ENCODE measurements at regions not wholly inside any gene's neighbourhood (a gene's known extent, or its start where the extent isn't known, plus 50 kb on each side); places are given as distances from the start of the nearest gene placed in this dataset.
A peak's percentile ranks its signal among the peaks of the same experiment; 100 is the strongest.

DNA sequence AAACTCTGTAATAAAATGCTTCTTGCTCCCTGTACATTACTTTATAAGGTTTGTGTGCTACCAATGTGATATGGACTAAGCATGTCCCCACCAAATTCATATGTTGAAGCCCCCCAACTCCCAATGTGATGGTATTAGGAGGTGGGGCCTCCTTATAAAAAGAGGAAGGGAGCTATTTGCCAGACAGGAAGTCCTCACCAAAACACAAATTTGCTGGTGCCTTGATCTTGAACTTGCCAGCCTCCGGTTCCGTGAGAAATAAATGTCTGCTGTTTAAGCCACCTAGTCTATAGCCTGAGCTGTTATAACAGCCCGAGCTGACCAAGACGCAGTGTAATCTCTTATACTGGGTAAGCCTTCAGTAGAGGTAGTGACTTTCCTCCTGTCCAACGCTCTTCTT lies 114.5 kb downstream of the INHBA start:
- peaks cover 43 to 52% of the 10 kb centered on the region in 2 experiments for H3K4me1 ChIP-seq (ENCODE audit: control insufficient read depth in 1 of 2, insufficient read depth in 1 of 2, low read depth in 1 of 2, low read length in 1 of 2)
- H3K36me3 ChIP-seq = no peaks in the 10 kb centered on the region
- no peak overlapping the region for H3K4me3 ChIP-seq (ENCODE audit: low read depth in 1 of 2, low read length in 1 of 2)
- H3K9me3 ChIP-seq = no peaks in the 10 kb centered on the region
- H3K27me3 ChIP-seq = no peaks in the 10 kb centered on the region
- TF ChIP-seq, protein P1, sequence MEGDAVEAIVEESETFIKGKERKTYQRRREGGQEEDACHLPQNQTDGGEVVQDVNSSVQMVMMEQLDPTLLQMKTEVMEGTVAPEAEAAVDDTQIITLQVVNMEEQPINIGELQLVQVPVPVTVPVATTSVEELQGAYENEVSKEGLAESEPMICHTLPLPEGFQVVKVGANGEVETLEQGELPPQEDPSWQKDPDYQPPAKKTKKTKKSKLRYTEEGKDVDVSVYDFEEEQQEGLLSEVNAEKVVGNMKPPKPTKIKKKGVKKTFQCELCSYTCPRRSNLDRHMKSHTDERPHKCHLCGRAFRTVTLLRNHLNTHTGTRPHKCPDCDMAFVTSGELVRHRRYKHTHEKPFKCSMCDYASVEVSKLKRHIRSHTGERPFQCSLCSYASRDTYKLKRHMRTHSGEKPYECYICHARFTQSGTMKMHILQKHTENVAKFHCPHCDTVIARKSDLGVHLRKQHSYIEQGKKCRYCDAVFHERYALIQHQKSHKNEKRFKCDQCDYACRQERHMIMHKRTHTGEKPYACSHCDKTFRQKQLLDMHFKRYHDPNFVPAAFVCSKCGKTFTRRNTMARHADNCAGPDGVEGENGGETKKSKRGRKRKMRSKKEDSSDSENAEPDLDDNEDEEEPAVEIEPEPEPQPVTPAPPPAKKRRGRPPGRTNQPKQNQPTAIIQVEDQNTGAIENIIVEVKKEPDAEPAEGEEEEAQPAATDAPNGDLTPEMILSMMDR (IDR thresholded peaks at IDR 0.05) = no peak
- peak overlapping the region; percentile 36 for H3K27ac ChIP-seq

DNA sequence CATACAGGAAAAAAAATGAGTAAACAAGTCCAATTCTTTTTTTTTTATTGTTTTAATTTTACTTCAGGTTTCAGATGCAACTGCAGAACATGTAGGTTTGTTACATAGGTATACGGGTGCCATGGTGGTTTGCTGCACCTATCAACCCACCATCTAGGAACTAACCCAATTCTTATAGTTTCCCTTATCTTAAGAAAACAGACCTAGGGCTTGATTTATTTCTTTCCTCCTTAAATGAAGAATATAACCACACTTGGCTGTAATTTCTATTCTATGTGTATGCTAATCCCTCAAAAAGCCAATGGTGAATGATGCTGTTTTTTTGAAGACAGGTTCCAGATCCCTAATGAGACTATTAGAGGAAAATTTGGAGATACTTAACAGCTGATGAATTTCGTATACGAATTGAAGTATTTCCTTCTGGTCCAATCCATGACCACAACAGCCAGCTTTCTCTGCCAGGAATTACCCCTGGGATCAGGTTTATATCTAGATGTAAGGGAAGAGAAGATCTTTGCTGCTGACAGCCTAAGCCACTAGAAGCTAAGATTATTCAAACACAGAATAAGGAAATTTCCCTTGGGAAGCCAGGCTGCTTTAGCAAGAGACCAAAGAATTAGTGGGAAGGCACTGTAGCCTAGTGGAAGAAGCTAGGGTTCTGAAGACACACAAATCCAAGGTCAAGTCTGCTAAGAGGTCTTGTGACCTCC lies 115.8 kb downstream of the INHBA start:
- H3K4me1 ChIP-seq (ENCODE audit: control insufficient read depth in 1 of 2, insufficient read depth in 1 of 2, low read depth in 1 of 2, low read length in 1 of 2) = peaks cover 31 to 40% of the 10 kb centered on the region in 2 experiments
- no peaks in the 10 kb centered on the region for H3K36me3 ChIP-seq
- H3K4me3 ChIP-seq (ENCODE audit: low read depth in 1 of 2, low read length in 1 of 2) = no peak overlapping the region
- no peaks in the 10 kb centered on the region for H3K9me3 ChIP-seq
- H3K27me3 ChIP-seq = no peaks in the 10 kb centered on the region
- no peak overlapping the region for H3K27ac ChIP-seq
- TF ChIP-seq, protein P1 (IDR thresholded peaks at IDR 0.05) = no peak

DNA sequence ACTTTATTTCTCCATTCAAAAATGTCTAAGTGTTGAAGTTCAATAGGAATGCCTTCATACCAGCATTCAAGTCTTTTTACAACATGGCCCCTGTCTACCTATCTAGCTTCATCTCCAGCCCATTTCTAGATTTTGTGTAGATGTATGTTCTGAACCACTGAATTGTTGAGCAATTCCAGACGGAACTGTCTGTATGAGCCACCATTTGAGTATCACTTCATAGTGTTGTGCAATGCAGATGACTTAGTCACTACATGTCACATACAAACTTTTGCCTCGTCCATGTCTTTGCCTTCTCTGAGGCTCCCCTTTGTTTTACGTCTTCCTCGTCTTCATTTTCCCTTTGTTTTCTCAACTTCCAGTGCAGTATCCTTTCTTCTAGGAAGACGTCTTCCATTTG lies 118.1 kb downstream of the INHBA start:
- Histone ChIP-seq H3K4me1 (ENCODE audit: control insufficient read depth in 1 of 2, insufficient read depth in 1 of 2, low read depth in 1 of 2, low read length in 1 of 2) (peaks cover 8 to 16% of the 10 kb centered on the region in 2 experiments), H3K27ac (no peak overlapping the region), H3K27me3 (no peaks in the 10 kb centered on the region), H3K4me3 (ENCODE audit: low read depth in 1 of 2, low read length in 1 of 2) (no peak overlapping the region), H3K9me3 (no peaks in the 10 kb centered on the region), H3K36me3 (no peaks in the 10 kb centered on the region)
- TF ChIP-seq, protein P1 (IDR thresholded peaks at IDR 0.05) = no peak

DNA sequence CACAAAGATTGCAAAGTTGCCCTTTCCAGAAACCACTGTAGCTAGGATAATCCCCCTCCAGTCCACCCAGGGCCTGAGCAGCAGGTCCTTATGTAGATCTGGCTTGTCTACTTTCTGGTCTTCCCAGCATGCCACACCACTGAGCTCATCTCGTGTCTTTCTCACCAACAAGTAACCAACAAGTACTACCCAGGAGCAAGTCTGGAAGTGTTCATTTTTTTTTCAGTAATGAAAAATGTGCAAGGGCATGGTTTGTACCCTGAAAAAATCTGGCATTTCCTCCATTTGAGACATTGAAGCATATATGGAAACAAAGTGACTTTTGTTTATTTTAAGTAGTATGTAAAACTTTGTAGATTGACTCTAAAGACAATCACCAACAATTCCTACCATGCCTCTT lies 120.8 kb downstream of the INHBA start:
- H3K36me3 ChIP-seq = no peaks in the 10 kb centered on the region
- no peaks in the 10 kb centered on the region for H3K9me3 ChIP-seq
- no peak overlapping the region for H3K4me3 ChIP-seq (ENCODE audit: low read depth in 1 of 2, low read length in 1 of 2)
- peaks cover 0 to 3% of the 10 kb centered on the region in 2 experiments for H3K4me1 ChIP-seq (ENCODE audit: control insufficient read depth in 1 of 2, insufficient read depth in 1 of 2, low read depth in 1 of 2, low read length in 1 of 2)
- H3K27me3 ChIP-seq = no peaks in the 10 kb centered on the region
- H3K27ac ChIP-seq = no peak overlapping the region
- TF ChIP-seq, protein P1 (IDR thresholded peaks at IDR 0.05) = no peak

DNA sequence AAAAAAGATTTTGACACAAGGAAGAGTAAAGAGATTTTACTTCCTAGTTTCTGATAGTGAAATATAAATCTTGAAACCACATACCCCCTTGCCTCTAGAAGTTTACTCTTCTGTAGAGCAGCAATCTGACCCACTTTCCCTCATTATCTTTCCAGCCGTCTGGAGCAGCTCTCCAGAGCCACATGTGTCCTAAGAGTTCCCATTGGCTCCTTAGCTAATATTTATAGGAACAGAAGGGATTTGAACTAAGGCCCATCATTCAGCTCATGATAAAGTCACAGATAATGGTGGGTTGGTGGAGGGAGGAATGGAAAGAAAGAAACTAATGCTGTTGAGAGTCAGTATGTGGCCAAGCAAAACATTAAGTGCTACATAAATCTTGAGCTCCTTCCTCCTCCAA lies 121.8 kb downstream of the INHBA start:
- no peaks in the 10 kb centered on the region for H3K36me3 ChIP-seq
- H3K27me3 ChIP-seq = no peaks in the 10 kb centered on the region
- H3K4me1 ChIP-seq (ENCODE audit: control insufficient read depth in 1 of 2, insufficient read depth in 1 of 2, low read depth in 1 of 2, low read length in 1 of 2) = peaks cover 0 to 3% of the 10 kb centered on the region in 2 experiments
- H3K4me3 ChIP-seq (ENCODE audit: low read depth in 1 of 2, low read length in 1 of 2) = no peak overlapping the region
- TF ChIP-seq, protein P1 (IDR thresholded peaks at IDR 0.05) = no peak
- H3K27ac ChIP-seq = no peak overlapping the region
- H3K9me3 ChIP-seq = no peaks in the 10 kb centered on the region
